Tibial nerve (tissue), 4 donors: ENCODE measurements at regions not wholly inside any gene's neighbourhood (a gene's known extent, or its start where the extent isn't known, plus 50 kb on each side); places are given as distances from the start of the nearest gene placed in this dataset.
"Not testable (repeated sequence)": the region's sequence is repeated elsewhere in the genome, so short reads cannot be mapped to it uniquely, and the experiment has no call there.

Source experiments
- CTCF ChIP-seq, 5 experiments: fragments of 200-600 bp in 3 of 5; fragments of 450-650 bp in 2 of 5; sonication (generic) in 3 of 5; IDR thresholded peaks; one replicate each; pipeline ENCODE4 v1.5.1; 2016 to 2019; ENCODE audit warnings: antibody characterized with exemption in 5 of 5, mild to moderate bottlenecking in 3 of 5, moderate library complexity in 2 of 5
- EP300 ChIP-seq, 2 donors: sonication (generic); formaldehyde crosslinking; IDR thresholded peaks; one replicate each; pipeline ENCODE4 v1.6.1; 2017; ENCODE audit warnings: antibody characterized with exemption in 2 of 2, mild to moderate bottlenecking in 1 of 2
- POLR2A ChIP-seq, 2 donors: fragments of 450-650 bp; IDR thresholded peaks; one replicate each; pipeline ENCODE4 v1.6.1; 2017; ENCODE audit warnings: antibody characterized with exemption in 2 of 2, mild to moderate bottlenecking in 2 of 2, moderate library complexity in 2 of 2

- TF ChIP-seq CTCF, EP300, POLR2A (IDR thresholded peaks at IDR 0.05): not testable (repeated sequence)
Observed at GRCh38 chr12:131660401-131660800, 50.5 kb upstream of the SFSWAP start.
